ENCODE measurements at regions not wholly inside any gene's neighbourhood (a gene's known extent, or its start where the extent isn't known, plus 50 kb on each side); places are given as distances from the start of the nearest gene placed in this dataset.

DNA sequence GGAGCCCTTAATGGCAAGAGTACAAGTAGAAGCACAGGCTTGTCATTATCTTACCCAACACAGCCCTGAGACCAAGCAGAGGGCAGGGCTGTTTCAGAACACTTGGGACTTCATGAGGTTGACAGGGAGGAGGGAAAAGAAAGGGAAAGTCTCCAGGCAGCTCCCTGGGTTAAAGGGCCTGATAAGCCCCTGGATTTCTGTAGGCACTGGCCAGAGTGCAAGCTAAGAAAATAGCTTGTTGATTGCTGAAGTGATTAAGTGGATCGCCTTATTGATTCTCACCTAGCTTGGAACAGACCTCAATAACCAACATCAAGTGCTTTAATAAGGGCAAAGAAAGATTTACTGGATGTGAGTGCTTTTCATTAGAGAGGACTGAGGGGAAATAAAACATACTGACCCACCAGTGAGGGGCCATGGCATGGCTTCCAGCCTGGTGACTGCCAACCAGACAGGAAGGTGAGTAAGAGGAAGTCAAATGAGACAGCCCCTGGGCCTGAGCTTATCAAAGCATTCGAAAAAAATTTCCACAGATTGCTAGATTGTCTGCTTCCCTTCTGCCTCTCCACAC is 121.4 kb upstream of the NFIA start:
- BruUV-seq (replicated peaks), result no TSS peak

More for the DNA sequence above, 121.4 kb upstream of the NFIA start:
- Histone ChIP-seq H3K9me2 (ENCODE audit: insufficient read depth) (no peaks in the 10 kb centered on the region), H3K79me2 (ENCODE audit: insufficient read depth, low read length) (no peaks in the 10 kb centered on the region), H3K4me3 (replicated peaks in 1 of 2; ENCODE audit: low read depth in 1 of 2, low read length in 2 of 2) (no peak overlapping the region), H3K4me2 (ENCODE audit: low read length) (no peak overlapping the region), H4K20me1 (ENCODE audit: insufficient read depth) (no peaks in the 10 kb centered on the region), H3K27me3 (ENCODE audit: insufficient read depth, low read length) (no peaks in the 10 kb centered on the region), H3K9me3 (ENCODE audit: control insufficient read depth in 1 of 2, insufficient read depth in 1 of 2, low read depth in 1 of 2, low read length in 2 of 2) (peaks cover 5 to 8% of the 10 kb centered on the region in 2 experiments; a peak in 2 of 4 replicates), H3K36me3 (ENCODE audit: control insufficient read depth in 1 of 2, insufficient read depth in 2 of 2, low read length in 2 of 2) (no peaks in the 10 kb centered on the region), H3K27ac (ENCODE audit: low read depth, low read length) (no peak overlapping the region), H2AFZ (ENCODE audit: low read depth, low read length, poor library complexity, severe bottlenecking) (no peak overlapping the region), H3K4me1 (ENCODE audit: control insufficient read depth in 1 of 2, insufficient read depth in 2 of 2, low read length in 2 of 2) (no peaks in the 10 kb centered on the region), H3K9ac (ENCODE audit: low read length) (no peak overlapping the region)
- CTCF ChIA-PET, result no interaction called here
- intact Hi-C loops (cut with micrococcal nuclease), result no loop called here
- TF ChIP-seq FOSL1 (IDR thresholded peaks at IDR 0.05; ENCODE audit: low read depth) (no peak), TCF7L2 (IDR thresholded peaks at IDR 0.05; ENCODE audit: borderline replicate concordance, extremely low read depth, insufficient read depth, insufficient read length) (no peak), EZH2phosphoT487 (IDR thresholded peaks at IDR 0.05; ENCODE audit: borderline replicate concordance) (no peak), ZNF274 (IDR thresholded peaks at IDR 0.05; ENCODE audit: low read depth, low read length) (no peak), ELF1 (IDR thresholded peaks at IDR 0.05; ENCODE audit: borderline replicate concordance, low read depth) (no peak), CBX3 (IDR thresholded peaks at IDR 0.05; ENCODE audit: low read depth) (no peak)
- TF ChIP-seq, protein P1, sequence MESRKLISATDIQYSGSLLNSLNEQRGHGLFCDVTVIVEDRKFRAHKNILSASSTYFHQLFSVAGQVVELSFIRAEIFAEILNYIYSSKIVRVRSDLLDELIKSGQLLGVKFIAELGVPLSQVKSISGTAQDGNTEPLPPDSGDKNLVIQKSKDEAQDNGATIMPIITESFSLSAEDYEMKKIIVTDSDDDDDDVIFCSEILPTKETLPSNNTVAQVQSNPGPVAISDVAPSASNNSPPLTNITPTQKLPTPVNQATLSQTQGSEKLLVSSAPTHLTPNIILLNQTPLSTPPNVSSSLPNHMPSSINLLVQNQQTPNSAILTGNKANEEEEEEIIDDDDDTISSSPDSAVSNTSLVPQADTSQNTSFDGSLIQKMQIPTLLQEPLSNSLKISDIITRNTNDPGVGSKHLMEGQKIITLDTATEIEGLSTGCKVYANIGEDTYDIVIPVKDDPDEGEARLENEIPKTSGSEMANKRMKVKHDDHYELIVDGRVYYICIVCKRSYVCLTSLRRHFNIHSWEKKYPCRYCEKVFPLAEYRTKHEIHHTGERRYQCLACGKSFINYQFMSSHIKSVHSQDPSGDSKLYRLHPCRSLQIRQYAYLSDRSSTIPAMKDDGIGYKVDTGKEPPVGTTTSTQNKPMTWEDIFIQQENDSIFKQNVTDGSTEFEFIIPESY (IDR thresholded peaks at IDR 0.05; ENCODE audit: extremely low read depth, insufficient replicate concordance, low read length), result no peak
- TF ChIP-seq, protein P2, sequence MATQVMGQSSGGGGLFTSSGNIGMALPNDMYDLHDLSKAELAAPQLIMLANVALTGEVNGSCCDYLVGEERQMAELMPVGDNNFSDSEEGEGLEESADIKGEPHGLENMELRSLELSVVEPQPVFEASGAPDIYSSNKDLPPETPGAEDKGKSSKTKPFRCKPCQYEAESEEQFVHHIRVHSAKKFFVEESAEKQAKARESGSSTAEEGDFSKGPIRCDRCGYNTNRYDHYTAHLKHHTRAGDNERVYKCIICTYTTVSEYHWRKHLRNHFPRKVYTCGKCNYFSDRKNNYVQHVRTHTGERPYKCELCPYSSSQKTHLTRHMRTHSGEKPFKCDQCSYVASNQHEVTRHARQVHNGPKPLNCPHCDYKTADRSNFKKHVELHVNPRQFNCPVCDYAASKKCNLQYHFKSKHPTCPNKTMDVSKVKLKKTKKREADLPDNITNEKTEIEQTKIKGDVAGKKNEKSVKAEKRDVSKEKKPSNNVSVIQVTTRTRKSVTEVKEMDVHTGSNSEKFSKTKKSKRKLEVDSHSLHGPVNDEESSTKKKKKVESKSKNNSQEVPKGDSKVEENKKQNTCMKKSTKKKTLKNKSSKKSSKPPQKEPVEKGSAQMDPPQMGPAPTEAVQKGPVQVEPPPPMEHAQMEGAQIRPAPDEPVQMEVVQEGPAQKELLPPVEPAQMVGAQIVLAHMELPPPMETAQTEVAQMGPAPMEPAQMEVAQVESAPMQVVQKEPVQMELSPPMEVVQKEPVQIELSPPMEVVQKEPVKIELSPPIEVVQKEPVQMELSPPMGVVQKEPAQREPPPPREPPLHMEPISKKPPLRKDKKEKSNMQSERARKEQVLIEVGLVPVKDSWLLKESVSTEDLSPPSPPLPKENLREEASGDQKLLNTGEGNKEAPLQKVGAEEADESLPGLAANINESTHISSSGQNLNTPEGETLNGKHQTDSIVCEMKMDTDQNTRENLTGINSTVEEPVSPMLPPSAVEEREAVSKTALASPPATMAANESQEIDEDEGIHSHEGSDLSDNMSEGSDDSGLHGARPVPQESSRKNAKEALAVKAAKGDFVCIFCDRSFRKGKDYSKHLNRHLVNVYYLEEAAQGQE (IDR thresholded peaks at IDR 0.05; ENCODE audit: low read depth), result no peak
- RAD21 ChIA-PET (ENCODE audit: low non-redundant PET in 1 of 2, low total read pairs in 2 of 2, uncharacterized antibody in 2 of 2, unreplicated experiment in 2 of 2), result no interaction called here
- DNase-seq (ENCODE audit: low read depth, low spot score) (no peak), ATAC-seq (no peak)
- POLR2A ChIA-PET, result no interaction called here

Data from HCT116 (cell line).